Loucy (cell line): ENCODE measurements at regions not wholly inside any gene's neighbourhood (a gene's known extent, or its start where the extent isn't known, plus 50 kb on each side); places are given as distances from the start of the nearest gene placed in this dataset.

Experiments
- H2AFZ ChIP-seq: fragments of 200-600 bp; sonication (generic); 2 replicates; pipeline ENCODE4 v1.6.0; 2016; ENCODE audit warnings: antibody characterized with exemption, mild to moderate bottlenecking, low read length, moderate library complexity
- H3F3A ChIP-seq: fragments of 200-600 bp; 2 replicates; pipeline ENCODE4 v1.6.0; 2016; ENCODE audit warnings: antibody characterized with exemption, low read depth, mild to moderate bottlenecking
- H3K27me3 ChIP-seq: fragments of 200-600 bp; sonication (generic); 2 replicates; pipeline ENCODE4 v1.6.1; 2014; ENCODE audit warnings: low read length, mild to moderate bottlenecking; ENCODE audit not compliant: insufficient read depth, poor library complexity, severe bottlenecking
- H3K36me3 ChIP-seq: fragments of 200-600 bp; sonication (generic); 2 replicates; pipeline ENCODE4 v1.6.1; 2016; ENCODE audit warnings: low read length; ENCODE audit not compliant: insufficient read depth
- H3K4me1 ChIP-seq: fragments of 200-600 bp; sonication (generic); 2 replicates; pipeline ENCODE4 v1.5.1; 2014; ENCODE audit warnings: low read length, mild to moderate bottlenecking; ENCODE audit not compliant: insufficient read depth, poor library complexity, severe bottlenecking
- H3K4me2 ChIP-seq: fragments of 200-600 bp; sonication (generic); 2 replicates; pipeline ENCODE4 v1.6.0; 2014; ENCODE audit warnings: antibody characterized with exemption, low read length, low read depth, mild to moderate bottlenecking; ENCODE audit not compliant: poor library complexity, severe bottlenecking
- H3K4me3 ChIP-seq: fragments of 200-600 bp; sonication (generic); 2 replicates; pipeline ENCODE4 v1.5.1; 2014; ENCODE audit warnings: low read length, mild to moderate bottlenecking, mixed read lengths; ENCODE audit not compliant: poor library complexity, severe bottlenecking
- H3K79me2 ChIP-seq: fragments of 200-600 bp; sonication (generic); 2 replicates; pipeline ENCODE4 v1.6.1; 2014; ENCODE audit warnings: low read length; ENCODE audit not compliant: insufficient read depth
- H3K9ac ChIP-seq: fragments of 200-600 bp; sonication (generic); 2 replicates; pipeline ENCODE4 v1.6.0; 2014; ENCODE audit warnings: mild to moderate bottlenecking, low read depth, low read length, moderate library complexity; ENCODE audit not compliant: poor library complexity, severe bottlenecking
- H3K9me2 ChIP-seq: fragments of 200-600 bp; sonication (generic); replicated peaks from 2 replicates; pipeline ENCODE4 v1.6.1; 2016; ENCODE audit warnings: low read depth, low read length, mixed read lengths
- H3K9me3 ChIP-seq: fragments of 200-600 bp; sonication (generic); 2 replicates; pipeline ENCODE4 v1.6.1; 2014; ENCODE audit warnings: mild to moderate bottlenecking, antibody characterized with exemption, low read length, low read depth; ENCODE audit not compliant: insufficient read depth
- H4K20me1 ChIP-seq: fragments of 200-600 bp; sonication (generic); 2 replicates; pipeline ENCODE4 v1.6.0; 2014; ENCODE audit warnings: antibody characterized with exemption, low read length, mild to moderate bottlenecking; ENCODE audit not compliant: insufficient read depth, poor library complexity, severe bottlenecking
- EZH2phosphoT487 ChIP-seq: fragments of 200-600 bp; IDR thresholded peaks from 2 replicates; pipeline ENCODE4 v1.6.1; 2018; ENCODE audit warnings: antibody characterized with exemption, mild to moderate bottlenecking, moderate library complexity, borderline replicate concordance
- TF ChIP-seq, protein P1 (sequence below): fragments of 200-600 bp; sonication (generic); conservative IDR thresholded peaks from 2 replicates; pipeline ENCODE4 v1.5.1; 2014; ENCODE audit warnings: mild to moderate bottlenecking, antibody characterized with exemption, low read length

DNA sequence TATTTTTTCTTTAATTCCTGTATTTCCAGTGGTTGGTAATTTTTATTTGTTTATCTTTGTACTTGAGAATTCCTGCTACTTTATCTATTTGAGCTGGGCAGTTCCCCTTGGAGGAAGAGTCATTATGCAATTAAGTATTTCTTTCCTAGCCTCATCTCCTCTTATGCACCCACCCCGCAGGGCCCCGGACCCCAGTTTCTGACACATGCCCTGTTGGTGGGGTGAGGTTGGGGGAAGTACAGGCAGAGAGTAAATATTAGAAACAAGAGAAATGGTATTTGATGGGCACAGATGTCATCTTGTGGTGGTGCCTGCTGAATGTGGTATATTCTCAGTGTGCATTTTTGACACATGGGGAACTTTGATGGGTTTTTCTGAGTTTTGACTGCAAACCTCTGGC is 602.7 kb upstream of the NOX3 start:
- H2AFZ ChIP-seq = no peak overlapping the region
- H3K4me2 ChIP-seq = no peak overlapping the region

DNA sequence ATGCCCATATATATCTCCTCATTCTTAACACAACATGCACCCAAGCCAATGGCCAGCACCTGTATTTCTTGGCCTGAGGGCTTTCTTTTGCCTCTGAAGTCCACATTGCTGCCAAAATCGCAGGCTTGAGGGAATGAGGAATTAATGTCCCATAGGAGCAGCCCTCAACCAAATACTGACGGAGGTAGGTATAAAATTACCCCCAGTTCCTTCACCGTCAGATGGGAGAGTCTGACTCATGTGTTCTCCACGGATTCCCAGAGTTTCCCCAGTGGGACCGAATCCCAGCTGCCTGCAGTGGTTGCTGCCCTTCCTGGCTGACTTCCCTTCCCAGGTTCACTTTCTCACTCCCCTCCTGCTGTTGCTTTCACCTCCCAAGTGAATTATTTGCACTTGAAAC is 602.2 kb upstream of the NOX3 start:
- Histone ChIP-seq H3K9ac (no peak overlapping the region), H3K9me3 (no peaks in the 10 kb centered on the region), H3K36me3 (no peaks in the 10 kb centered on the region), H3F3A (no peaks in the 10 kb centered on the region), H3K9me2 (no peaks in the 10 kb centered on the region), H2AFZ (no peak overlapping the region), H4K20me1 (no peaks in the 10 kb centered on the region), H3K4me3 (no peak overlapping the region), H3K4me2 (no peak overlapping the region), H3K27me3 (no peaks in the 10 kb centered on the region), H3K4me1 (no peaks in the 10 kb centered on the region), H3K79me2 (no peaks in the 10 kb centered on the region)
- TF ChIP-seq, protein P1, sequence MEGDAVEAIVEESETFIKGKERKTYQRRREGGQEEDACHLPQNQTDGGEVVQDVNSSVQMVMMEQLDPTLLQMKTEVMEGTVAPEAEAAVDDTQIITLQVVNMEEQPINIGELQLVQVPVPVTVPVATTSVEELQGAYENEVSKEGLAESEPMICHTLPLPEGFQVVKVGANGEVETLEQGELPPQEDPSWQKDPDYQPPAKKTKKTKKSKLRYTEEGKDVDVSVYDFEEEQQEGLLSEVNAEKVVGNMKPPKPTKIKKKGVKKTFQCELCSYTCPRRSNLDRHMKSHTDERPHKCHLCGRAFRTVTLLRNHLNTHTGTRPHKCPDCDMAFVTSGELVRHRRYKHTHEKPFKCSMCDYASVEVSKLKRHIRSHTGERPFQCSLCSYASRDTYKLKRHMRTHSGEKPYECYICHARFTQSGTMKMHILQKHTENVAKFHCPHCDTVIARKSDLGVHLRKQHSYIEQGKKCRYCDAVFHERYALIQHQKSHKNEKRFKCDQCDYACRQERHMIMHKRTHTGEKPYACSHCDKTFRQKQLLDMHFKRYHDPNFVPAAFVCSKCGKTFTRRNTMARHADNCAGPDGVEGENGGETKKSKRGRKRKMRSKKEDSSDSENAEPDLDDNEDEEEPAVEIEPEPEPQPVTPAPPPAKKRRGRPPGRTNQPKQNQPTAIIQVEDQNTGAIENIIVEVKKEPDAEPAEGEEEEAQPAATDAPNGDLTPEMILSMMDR = no peak
- no peak for TF ChIP-seq EZH2phosphoT487

More for the DNA sequence above, 602.7 kb upstream of the NOX3 start:
- Histone ChIP-seq H3F3A (no peaks in the 10 kb centered on the region), H3K27me3 (no peaks in the 10 kb centered on the region), H3K9me3 (no peaks in the 10 kb centered on the region), H3K4me1 (no peaks in the 10 kb centered on the region), H3K36me3 (no peaks in the 10 kb centered on the region), H3K79me2 (no peaks in the 10 kb centered on the region), H3K9me2 (no peaks in the 10 kb centered on the region), H3K9ac (no peak overlapping the region), H4K20me1 (no peaks in the 10 kb centered on the region), H3K4me3 (no peak overlapping the region)
- no peak for TF ChIP-seq EZH2phosphoT487
- TF ChIP-seq, protein P1 = no peak

DNA sequence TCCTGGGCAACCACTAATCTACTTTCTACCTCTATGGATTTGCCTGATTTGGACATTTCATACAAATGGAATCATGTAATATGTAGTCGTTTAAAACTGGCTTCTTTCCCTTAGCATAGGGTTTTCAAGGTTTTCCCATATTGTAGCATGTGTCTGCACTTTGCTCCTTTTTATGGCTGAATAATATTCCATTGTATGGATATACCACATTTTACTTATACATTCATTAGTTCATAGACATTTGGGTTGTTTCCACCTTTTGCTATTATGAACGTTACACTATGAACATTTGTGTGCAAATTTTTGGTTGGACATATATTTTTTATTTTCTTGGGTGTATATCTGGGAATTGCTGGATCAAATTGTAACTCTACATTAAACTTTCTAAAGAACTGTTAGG is 600.4 kb upstream of the NOX3 start:
- no peak overlapping the region for H3K9ac ChIP-seq
- H3K9me3 ChIP-seq = no peaks in the 10 kb centered on the region
- no peaks in the 10 kb centered on the region for H3K27me3 ChIP-seq
- H2AFZ ChIP-seq = no peak overlapping the region
- H3K36me3 ChIP-seq = no peaks in the 10 kb centered on the region
- H3F3A ChIP-seq = no peaks in the 10 kb centered on the region
- H3K4me1 ChIP-seq = no peaks in the 10 kb centered on the region
- no peaks in the 10 kb centered on the region for H4K20me1 ChIP-seq
- no peak overlapping the region for H3K4me3 ChIP-seq
- H3K79me2 ChIP-seq = no peaks in the 10 kb centered on the region
- H3K9me2 ChIP-seq = no peaks in the 10 kb centered on the region
- no peak overlapping the region for H3K4me2 ChIP-seq
- no peak for TF ChIP-seq EZH2phosphoT487
- TF ChIP-seq, protein P1 = no peak
